ELF-1 (cell line): ENCODE measurements at regions not wholly inside any gene's neighbourhood (a gene's known extent, or its start where the extent isn't known, plus 50 kb on each side); places are given as distances from the start of the nearest gene placed in this dataset.

Experiments
- DNase-seq: peaks from one replicate; pipeline ENCODE4 v3.0.0-alpha.2; 2016; ENCODE audit warnings: low read depth, low spot score

DNA sequence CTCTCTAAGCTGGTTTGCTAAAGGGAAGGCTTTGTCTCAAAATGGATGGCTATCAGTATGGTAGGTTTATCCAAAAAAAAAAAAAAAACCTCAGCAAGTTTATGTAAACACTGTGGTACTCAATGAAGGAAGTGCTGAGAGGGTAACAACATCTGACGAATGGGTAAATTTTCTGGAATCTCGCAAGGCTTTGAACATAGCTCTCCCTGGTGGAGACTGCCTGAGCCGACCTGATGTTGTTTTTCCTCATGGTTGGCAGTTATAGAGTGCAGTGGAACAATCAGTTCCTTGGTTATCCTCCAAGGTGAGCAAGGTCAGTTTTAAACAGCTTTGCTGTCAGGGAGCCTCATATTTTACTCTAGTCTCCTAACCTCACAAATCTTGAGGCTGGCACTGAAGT, 94.6 kb downstream of the ZPLD1 start:
- peak; percentile 38 for DNase-seq

GRCh38 chr3:102530415-102531181, 95.8 kb downstream of the ZPLD1 start:
- DNase-seq: no peak

DNA sequence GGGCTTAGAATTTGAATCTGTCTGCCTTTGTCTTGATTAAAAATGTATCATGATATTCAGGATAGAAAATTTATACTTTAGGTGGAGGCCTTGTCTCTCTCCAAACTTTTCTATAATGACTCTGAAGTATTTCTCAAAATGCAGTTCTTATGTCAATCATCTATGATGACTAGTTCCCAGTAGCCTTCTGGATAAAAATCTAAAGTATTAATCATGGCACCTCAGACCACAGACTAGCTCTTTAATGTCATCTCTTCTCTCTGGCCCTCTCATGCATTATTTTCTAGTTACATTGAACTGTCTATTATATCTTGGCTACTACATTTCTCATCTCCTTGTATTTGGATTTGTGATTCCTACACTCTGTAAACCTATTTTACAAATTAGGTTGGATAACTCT, 96.9 kb downstream of the ZPLD1 start:
- DNase-seq: no peak

DNA sequence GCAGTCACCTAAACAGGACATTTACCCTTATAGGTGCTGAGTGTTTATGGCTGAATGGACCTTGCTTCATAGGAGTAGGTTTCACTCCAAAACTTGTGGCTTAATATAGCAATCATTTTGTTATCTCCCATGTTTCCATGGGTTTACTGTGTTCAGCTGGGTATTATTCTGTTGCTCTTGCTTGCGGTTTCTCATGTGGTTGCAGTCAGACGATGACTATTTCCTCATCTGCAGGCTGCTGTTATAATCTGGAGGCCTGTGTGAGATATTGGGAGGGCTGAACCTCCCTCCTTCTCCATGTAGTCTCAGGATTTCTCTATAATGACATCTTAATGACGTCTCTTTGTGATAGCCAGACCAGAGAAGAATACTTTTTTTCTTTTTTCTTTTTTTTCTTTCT, 98.1 kb downstream of the ZPLD1 start:
- DNase-seq: no peak

DNA sequence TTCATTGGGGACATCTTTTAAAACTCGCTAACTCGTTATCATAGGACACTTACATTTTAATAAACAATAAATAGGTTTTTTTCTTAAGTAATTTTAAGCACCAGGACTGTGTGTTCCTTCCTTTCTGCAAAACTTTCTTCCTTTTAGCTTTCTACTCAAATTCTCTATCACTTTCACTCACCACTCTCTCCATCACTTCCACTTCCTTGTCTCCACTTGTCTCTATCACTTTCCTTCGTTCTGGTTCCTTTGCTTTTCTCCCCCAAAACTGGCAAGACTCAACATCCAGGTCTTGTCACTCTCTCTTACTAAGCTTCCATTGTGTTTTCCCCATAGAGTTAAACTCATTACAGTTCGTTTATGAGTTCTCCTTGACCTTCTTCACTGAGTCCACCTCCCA, 99.0 kb downstream of the ZPLD1 start:
- DNase-seq: no peak

DNA sequence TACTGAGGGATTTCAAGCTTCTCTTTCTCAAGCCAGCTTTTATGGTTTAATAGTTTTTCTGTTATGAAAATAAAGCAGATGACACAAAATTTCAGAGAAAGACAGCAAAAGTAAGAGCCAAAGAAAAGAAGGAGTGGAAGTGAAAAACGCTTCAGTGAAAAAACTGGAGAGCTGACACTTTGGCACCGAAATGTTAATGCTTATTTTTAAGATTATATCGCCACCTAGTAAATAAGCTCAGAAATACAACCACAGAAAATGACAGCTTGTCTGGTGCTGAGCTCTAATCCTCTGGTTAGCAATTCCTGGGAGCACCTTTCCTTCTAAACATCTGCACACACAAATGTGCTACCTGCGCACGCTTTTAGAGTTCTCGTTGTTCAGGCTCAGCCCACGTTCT, 101.6 kb downstream of the ZPLD1 start:
- DNase-seq: no peak

DNA sequence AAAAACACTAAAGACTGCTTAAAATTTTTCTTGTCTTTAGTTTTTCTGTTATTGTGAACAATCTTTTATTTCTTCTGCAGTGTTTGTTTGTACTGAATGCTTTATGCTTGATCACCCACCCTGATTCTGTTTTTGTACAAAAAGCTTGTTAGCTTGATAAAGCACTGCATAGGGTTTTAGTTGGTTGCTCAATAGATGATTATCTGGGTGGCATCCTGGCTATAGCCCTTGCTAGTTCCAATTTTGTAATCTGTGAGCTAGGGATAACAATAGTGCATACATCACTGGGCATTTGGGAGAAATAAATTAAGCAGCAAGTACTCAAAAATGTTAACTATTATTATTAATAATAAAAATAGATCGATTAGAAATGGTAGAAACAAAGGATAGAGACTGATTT, 102.3 kb downstream of the ZPLD1 start:
- no peak for DNase-seq

DNA sequence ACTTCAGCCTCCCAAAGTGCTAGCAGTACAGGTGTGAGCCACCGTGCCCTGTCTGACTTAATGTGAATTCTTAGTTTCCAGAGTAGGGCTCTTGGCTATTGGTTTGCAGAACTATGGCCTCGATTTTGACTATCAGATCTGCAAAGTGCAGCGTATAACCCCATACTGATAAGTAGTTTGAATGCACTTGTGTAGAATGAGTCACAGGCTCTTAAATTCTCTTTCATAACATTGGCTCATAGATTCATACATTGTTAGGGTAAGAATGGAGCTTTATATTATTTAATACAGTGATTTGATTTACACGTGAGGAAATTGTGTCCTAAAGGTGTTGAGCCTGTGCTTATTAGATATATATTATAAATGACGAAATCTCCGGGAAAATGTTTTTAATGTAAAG, 109.9 kb downstream of the ZPLD1 start:
- no peak for DNase-seq

DNA sequence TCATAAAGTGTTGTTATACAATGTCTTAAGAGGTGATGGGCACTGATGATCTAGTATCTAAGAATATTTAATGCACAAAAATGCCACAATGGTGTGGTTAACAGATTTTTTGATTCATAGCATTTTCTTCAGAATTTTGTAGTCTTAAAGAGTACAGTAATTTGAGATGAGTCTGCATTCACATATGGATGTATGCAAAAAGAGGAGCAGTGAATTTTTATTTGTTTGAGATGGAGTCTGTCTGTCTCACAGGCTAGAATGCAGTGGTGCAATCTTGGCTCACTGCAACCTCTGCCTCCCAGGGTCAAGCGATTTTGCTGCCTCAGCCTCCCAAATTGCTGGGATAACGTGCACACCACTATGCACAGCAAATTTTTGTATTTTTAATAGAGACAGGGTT, 110.5 kb downstream of the ZPLD1 start:
- no peak for DNase-seq

- DNase-seq: no peak
Measured at GRCh38 chr3:102553876-102554275, 119.1 kb downstream of the ZPLD1 start.

GRCh38 chr3:102570511-102570910, 135.7 kb downstream of the ZPLD1 start:
- DNase-seq: no peak

- DNase-seq: no peak
Measured at GRCh38 chr3:102571006-102571405, 136.2 kb downstream of the ZPLD1 start.

DNA sequence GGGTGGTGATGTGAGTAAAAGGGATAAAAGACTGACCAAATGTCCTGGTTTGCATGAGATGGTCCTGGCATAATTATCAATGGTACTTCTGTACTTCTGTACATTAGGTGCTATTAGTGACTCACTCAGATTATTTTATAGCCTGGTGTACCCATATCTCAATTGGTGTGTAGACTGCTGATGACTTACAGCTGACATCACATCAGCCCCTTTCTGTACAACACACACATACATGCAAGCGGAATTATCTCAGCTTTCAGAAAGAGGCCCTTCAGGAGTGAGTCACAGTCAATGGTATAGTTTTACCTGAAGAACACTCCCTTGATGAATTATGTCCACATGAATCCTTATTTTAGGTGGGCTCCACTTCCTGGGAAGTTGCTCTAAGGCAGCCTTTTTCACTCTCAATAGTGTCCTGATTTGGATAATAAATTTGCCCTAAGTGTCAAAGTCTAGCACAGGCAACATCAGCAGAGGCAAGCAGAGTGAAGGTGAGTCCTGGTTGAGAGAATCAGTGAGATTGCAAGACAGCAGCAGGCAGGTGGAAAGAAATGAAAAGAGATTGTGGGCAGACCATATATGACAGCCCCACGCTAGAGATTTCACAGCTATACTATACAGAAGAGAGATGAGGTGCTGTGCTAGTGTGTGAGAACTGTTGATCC, 137.0 kb downstream of the ZPLD1 start:
- no peak for DNase-seq

DNA sequence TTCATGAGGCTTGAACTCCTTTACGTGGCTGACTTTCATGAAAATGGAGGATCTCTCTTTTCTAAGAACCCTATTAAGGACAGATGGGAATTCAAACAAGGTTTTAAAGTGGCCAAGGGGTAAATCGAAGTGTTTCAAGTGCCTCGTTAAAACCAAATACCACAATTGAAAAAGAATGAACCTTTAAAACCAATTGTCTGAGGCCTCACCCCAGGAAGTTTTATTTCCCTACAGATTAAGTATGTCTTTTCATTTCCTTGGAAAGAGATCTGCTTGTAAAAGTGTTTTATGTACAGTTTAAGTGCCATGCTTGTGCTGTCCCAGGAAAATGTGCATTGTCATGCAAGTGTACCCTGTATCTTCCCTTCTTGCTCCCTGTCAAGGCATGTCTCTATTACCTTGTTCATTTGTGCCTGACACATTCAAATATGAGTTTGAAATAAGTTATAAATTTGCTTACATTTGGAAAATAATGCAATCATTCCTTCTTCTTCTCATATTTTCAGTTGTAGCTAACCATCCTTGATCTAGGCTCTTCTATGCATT, 138.7 kb downstream of the ZPLD1 start:
- DNase-seq: no peak

GRCh38 chr3:102574355-102574754, 139.5 kb downstream of the ZPLD1 start:
- DNase-seq: no peak

DNA sequence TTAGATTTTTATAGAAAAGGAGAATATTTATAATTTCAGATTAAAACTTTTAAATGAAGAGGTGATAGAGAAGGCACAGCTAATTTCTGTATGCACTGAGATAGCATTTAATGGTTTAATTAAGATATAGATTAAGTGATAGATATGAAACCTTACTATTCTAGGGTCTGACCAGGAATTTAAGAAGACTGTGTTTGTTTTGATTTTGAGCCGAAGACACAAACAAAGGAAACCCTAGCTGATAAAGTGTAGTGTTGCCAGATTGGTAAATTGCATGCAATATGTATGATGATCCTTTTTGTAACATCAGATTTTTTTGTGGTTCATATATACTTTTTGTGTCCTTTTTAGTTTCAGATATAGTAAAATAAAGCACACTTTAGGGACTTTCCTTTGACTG, 141.8 kb downstream of the ZPLD1 start:
- no peak for DNase-seq

DNA sequence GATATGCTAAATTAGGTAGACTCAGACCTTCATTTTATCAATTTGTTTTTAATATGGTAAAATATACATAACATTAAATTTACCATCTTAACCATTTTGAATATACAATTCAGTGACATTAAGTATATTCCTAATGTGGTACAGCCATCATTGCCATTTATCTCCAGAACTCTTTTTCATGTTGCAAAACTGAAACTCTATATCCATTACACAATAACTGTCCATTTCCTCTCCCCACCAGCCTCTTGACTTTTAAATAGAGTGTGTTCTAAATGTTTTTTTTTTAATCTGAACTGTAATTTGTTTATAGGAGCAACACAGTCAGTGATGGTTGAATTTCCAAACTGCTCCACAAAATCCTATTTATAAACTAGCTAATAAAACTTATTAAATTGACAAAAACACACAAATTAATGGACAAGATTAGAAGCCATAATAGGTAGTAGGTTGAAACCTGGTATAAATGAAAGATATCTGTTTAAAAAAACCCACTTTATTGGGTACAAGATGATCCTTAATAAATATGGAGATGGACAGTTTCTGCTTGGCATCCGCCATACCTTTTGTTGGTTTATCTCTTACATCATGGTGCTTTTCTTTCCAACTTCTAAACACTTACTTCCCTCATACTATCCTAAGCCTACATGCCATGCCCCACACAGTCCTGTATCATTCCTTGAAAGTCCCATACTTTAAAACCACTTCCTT, 142.4 kb downstream of the ZPLD1 start:
- DNase-seq: no peak

DNA sequence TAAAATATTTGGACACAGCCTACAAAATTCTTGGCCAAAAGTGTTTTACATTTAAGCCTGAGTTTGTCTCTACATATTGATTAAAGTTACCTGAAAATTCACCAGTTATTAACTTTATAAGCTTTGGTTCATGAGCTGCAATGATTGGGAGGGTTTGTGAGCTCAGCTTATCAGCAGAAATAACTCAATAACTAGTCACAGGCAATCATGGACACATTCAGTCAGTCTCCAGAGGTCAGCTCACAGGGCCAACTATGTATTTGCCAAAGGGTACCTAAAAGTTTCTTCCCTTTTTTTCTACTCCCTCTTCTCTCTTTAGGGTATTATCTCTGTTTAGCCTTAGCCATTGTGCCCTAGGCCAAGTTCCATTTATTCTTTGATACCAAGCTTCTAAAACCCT, 145.9 kb downstream of the ZPLD1 start:
- DNase-seq: no peak

GRCh38 chr3:102586485-102586884, 151.7 kb downstream of the ZPLD1 start:
- DNase-seq: no peak

DNA sequence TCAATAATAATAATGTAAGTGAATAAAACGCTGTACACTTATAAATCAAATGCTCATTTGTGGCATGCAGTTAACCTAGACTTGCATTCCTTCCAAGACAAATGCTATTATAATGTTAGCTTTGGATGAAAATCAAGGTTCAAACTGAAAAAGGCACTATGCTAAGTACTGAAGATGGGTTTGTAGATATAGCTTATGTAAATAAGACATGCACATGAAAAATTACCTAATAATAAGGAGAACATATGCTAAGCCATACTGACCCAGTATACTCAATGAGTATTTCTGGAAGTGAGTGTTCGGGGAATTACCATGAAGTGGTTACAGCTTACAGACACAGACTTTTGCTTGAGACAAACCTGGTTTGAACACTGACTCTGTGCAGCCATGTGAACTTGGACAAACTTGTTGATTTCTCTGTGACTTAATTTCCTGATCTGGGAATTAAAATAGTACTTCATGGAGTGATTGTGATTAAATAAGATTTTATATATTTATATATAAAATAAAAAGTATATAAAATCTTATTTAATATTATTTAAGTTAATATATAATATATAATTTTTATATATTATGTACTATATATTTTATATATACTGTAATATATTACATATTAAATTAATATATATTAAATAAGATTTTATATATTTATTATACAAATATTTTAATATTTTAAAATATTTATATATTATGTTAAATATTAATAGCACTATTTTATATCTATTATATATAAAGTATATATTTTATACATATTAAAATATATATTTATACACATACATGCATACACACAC, 159.2 kb downstream of the ZPLD1 start:
- no peak for DNase-seq

- no peak for DNase-seq
Measured at GRCh38 chr3:102595057-102595456, 160.2 kb downstream of the ZPLD1 start.
